Fibroblast of pulmonary artery (primary cell): ENCODE measurements at regions not wholly inside any gene's neighbourhood (a gene's known extent, or its start where the extent isn't known, plus 50 kb on each side); places are given as distances from the start of the nearest gene placed in this dataset.

ENCODE experiments used
- DNase-seq: peaks from one replicate; pipeline ENCODE4 v3.0.0-alpha.2; 2010; ENCODE audit warnings: low read depth
- H3K4me3 ChIP-seq: replicated peaks from 2 replicates; pipeline ENCODE4 v1.5.1; 2011; ENCODE audit warnings: low read depth, mild to moderate bottlenecking, control low read depth, low read length, moderate library complexity
- TF ChIP-seq, protein P1 (sequence below): IDR thresholded peaks from 2 replicates; pipeline ENCODE4 v1.5.1; 2011; ENCODE audit warnings: mild to moderate bottlenecking, control low read depth, low read length, inconsistent platforms; ENCODE audit errors: missing control alignments

DNA sequence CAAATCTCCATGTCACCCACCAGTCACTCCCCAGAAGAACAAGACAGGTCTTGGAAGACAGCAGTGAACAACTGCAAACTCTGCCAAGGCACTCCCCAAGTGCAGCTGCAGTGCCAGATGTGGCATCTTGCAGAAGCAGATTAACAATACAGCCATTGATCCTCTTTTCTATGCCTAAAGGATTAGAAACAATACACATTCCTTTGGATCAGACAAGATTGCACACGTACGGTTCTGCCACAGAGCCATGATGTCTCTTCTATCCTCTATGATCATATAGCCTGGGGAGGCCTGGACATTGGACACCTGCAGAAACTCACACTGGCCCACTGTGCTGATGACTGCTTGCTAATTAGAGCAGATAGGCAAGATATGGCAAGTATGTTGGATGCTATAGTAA is 155.9 kb downstream of the MYLK4 start:
- DNase-seq, result no peak
- no peak overlapping the region for H3K4me3 ChIP-seq
- TF ChIP-seq, protein P1, sequence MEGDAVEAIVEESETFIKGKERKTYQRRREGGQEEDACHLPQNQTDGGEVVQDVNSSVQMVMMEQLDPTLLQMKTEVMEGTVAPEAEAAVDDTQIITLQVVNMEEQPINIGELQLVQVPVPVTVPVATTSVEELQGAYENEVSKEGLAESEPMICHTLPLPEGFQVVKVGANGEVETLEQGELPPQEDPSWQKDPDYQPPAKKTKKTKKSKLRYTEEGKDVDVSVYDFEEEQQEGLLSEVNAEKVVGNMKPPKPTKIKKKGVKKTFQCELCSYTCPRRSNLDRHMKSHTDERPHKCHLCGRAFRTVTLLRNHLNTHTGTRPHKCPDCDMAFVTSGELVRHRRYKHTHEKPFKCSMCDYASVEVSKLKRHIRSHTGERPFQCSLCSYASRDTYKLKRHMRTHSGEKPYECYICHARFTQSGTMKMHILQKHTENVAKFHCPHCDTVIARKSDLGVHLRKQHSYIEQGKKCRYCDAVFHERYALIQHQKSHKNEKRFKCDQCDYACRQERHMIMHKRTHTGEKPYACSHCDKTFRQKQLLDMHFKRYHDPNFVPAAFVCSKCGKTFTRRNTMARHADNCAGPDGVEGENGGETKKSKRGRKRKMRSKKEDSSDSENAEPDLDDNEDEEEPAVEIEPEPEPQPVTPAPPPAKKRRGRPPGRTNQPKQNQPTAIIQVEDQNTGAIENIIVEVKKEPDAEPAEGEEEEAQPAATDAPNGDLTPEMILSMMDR, result no peak

DNA sequence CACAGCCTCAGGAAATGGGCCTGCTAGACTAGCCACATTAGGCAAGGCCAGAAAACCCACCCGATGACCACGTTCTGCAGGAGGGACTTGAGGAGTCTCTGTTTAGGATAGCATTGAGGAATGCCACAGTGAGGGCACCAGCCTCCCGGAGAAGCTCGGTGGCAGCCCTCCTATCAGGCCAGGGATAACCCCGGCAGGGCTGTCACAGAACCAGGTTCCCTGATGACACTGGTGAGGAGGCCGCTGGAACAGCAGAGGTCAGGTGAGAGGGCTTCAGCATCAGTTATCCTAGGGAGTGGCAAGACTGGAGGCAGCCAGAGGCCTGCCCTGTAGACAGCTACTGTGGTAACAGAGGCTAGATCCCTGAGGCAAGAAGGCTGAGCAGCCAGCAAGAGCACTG is 157.6 kb downstream of the MYLK4 start:
- no peak for DNase-seq
- H3K4me3 ChIP-seq, result no peak overlapping the region
- TF ChIP-seq, protein P1, result no peak

DNA sequence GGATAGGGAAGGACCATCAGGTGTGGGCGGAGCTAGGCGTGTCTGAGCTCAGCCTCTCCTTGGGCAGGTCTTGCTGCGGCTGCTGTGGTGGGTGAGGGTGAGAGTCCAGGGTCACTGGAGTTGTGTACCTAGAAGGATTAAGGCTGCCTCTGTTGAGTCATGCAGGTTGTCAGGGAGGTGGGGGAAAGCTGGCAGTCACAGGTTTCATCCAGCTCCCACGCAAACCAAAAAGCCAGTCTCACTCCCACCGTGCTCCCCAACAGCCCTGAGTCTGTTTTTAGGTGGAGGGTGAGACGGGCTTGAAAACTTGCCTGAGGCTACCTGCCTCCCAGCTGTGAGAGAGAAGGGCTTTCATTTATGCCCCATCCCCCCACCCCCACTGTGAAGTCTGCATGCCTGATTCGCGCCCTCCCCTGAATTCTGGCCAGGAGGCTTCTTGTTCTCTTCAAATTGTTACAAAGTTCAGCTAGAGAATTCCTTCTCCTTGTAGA is 161.5 kb downstream of the MYLK4 start:
- H3K4me3 ChIP-seq, result no peak overlapping the region
- no peak for DNase-seq
- TF ChIP-seq, protein P1, result no peak

DNA sequence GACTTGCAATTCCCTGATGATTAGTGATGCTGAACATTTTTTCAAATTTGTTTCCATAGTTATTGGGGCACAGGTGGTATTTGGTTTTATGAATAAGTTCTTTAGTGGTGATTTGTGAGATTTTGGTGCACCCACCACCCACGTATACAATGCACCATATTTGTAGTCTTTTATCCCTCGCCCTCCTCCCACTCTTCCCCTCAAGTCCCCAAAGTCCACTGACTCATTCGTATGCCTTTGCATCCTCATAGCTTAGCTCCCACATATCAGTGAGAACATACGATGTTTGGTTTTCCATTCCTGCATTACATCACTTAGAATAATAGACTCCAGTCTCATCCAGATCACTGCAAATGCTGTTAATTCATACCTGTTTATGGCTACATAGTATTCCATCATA is 167.3 kb downstream of the MYLK4 start:
- H3K4me3 ChIP-seq, result no peak overlapping the region
- DNase-seq, result no peak
- TF ChIP-seq, protein P1, result no peak

DNA sequence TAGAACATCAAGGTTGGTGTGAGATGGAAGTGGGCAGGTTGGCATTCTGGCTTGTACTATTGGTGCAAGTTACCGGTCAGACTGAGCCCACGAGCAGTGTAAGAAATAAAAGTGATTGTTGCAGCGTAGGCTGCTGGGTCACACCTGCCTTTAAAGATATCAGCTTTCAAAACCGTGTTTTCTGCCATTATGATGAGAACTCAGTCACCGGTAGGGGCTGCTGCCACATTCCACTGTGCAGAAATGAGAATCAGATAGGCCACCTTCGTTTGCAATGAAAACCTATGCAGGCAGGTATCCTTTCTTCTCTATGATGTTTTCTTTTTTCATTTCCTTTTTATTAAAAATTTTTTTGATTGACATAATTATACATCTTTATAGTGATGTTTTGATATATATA is 168.5 kb downstream of the MYLK4 start:
- no peak for DNase-seq
- TF ChIP-seq, protein P1, result no peak
- no peak overlapping the region for H3K4me3 ChIP-seq

DNA sequence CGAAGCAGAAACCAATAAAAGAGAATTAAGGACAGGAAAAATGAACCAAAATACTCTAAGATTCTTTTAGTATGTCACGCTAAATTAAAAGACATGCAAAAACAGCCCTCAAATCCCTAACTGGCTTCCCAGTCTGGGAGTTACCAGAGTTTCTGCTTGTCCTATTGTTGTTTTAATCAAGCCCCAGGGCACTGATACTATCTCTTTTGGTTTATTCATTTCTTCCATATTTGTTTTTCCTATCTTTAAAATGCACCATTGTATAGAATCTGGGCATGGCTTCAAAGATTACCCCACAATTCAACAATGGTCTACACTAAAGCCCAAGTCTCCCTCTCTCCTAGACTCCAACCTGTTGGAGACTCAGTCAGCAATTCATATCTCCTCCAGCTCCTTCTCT is 169.1 kb downstream of the MYLK4 start:
- H3K4me3 ChIP-seq, result no peak overlapping the region
- TF ChIP-seq, protein P1, result no peak
- DNase-seq, result no peak

DNA sequence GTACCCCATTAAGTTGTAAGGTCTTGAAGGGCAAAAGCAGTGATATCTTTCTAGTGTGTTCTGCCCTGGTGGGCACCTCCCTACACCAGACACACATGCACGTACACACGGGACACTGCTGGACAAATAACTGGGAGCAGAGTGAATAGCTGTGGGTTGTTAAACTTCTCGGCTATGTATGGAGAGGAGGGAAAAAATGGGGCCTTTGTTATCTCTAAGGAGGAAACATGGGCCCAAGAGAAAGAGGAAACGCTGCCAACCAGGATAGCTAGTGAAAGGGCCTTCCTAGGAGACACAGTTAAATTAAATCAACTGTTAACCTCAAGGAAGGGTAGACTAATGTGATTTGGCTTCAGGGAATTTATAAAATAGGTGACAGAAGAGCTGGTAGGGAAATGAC is 169.7 kb downstream of the MYLK4 start:
- no peak overlapping the region for H3K4me3 ChIP-seq
- TF ChIP-seq, protein P1, result no peak
- no peak for DNase-seq
